Heart left ventricle (tissue), 16 donors: ENCODE measurements at regions not wholly inside any gene's neighbourhood (a gene's known extent, or its start where the extent isn't known, plus 50 kb on each side); places are given as distances from the start of the nearest gene placed in this dataset.

ENCODE experiments used
- ATAC-seq, 4 donors: fragments of 200-7000 bp; cut with Tn5 transposase; one replicate each; pipeline ENCODE4 v1.9.1; 2020 to 2022; ENCODE audit warnings: moderate library complexity in 4 of 4, mild to moderate bottlenecking in 3 of 4, moderate number of reproducible peaks in 1 of 4
- DNase-seq, 5 donors: peaks; one replicate each; pipeline ENCODE4 v3.0.0-alpha.2; 2020
- H3K27ac ChIP-seq, 12 donors: fragments of 200-600 bp; sonication (generic) in 4 of 12; one replicate each; pipeline versions ENCODE4 v1.5.0 to v1.8.0; 2016 to 2022; ENCODE audit warnings: mild to moderate bottlenecking in 2 of 12
- H3K27me3 ChIP-seq, 9 donors: fragments of 200-600 bp; sonication (generic) in 2 of 9; one replicate each; pipeline versions ENCODE4 v1.5.1 to v1.8.0; 2016 to 2022; ENCODE audit warnings: mild to moderate bottlenecking in 3 of 9
- H3K36me3 ChIP-seq, 9 donors: fragments of 200-600 bp; sonication (generic) in 2 of 9; one replicate each; pipeline versions ENCODE4 v1.5.0 to v1.8.0; 2018 to 2022; ENCODE audit warnings: mild to moderate bottlenecking in 2 of 9
- H3K4me1 ChIP-seq, 12 donors: fragments of 200-600 bp; sonication (generic) in 4 of 12; one replicate each; pipeline versions ENCODE4 v1.5.0 to v1.8.0; 2016 to 2022; ENCODE audit warnings: mild to moderate bottlenecking in 3 of 12
- H3K4me3 ChIP-seq, 12 donors: fragments of 200-600 bp; sonication (generic) in 4 of 12; one replicate each; pipeline versions ENCODE4 v1.5.0 to v1.8.0; 2017 to 2022; ENCODE audit warnings: mild to moderate bottlenecking in 9 of 12, moderate library complexity in 4 of 12
- H3K9me3 ChIP-seq, 12 donors: fragments of 200-600 bp; sonication (generic) in 4 of 12; one replicate each; pipeline versions ENCODE4 v1.5.0 to v1.8.0; 2016 to 2022; ENCODE audit warnings: mild to moderate bottlenecking in 1 of 12
- POLR2A ChIP-seq, 2 donors: fragments of 450-650 bp; IDR thresholded peaks; one replicate each; pipeline ENCODE4 v1.6.1; 2017; ENCODE audit warnings: antibody characterized with exemption in 2 of 2, mild to moderate bottlenecking in 2 of 2, moderate library complexity in 2 of 2
- WGBS, 4 donors: extraction: QIAGEN DNeasy Blood & Tissue Kit in 2 of 4; methylation state at CpG; one replicate each; pipeline versions ENCODE4 v1.1.5 to v1.1.7; 2013 to 2018; 5-methylcytosine and 5-hydroxymethylcytosine counted together
- intact Hi-C, 10 donors: fragments of 100-400 bp; cut with DNase I; formaldehyde crosslinking; loops; one replicate each; pipeline versions ENCODE4 v1.11.1 to v1.14.2; 2022
- TF ChIP-seq, protein P1 (sequence below), 12 donors: fragments of 200-600 bp; sonication (generic) in 4 of 12; IDR thresholded peaks; one replicate each; pipeline versions ENCODE4 v1.5.0 to v1.8.0; 2018 to 2022; ENCODE audit warnings: antibody characterized with exemption in 12 of 12, mild to moderate bottlenecking in 5 of 12
- donor health status: ischemic (EF 13 %, LVEDD 7.1; RV severe dilation, severe dysfunction).
- donor health status: healthy with polysubstance abuse.
- donor health status: DM: no; HTN: yes; CAD: no.
- donor health status: DM: no; HTN: no; CAD: no.
- donor health status: ischemic (EF 25% LVEDD 6.9; RV normal size, moderate dysfunction).
- donor health status: ischemic (EF 25% LVEDD 5.7; RV mildly dilated, moderate dysfunction).
- donor health status: healthy.
- donor health status: DM: yes; HTN: yes; CAD: no.
- donor health status: ischemic (EF 35%, LVEDD 5.7; RV mildly dilated, moderate dysfunction).
- donor health status: nonischemic (EF 11% LVEDD 7.7; RV severe dilation, severe dysfunction).
- donor health status: DM: yes; HTN: yes; CAD: no.
- donor health status: PGD.
- donor health status: ischemic (EF 29% LVEDD 5.4; RV normal size, mild dysfunction).
- donor health status: nonischemic (EF 23%, LVEDD 6.1; RV moderate dilation, normal function).

DNA sequence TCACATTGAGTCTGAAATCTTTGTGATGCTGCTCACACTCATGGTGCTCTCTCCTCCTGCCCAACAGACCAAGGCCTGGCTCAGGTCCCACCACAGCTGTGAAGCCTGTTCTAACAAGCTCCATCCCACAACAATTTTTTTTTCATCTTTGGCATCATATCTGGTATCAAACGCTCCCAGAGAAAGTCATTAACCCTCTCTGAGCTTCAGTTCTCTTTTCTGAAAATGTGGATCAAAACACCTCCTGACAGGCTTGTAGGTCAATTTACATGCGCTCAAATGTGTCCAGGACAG, 224.4 kb downstream of the LACC1 start:
- DNase-seq (no peak), ATAC-seq (no peak)
- H3K27me3 ChIP-seq = no peaks in the 10 kb centered on the region
- H3K4me1 ChIP-seq = peaks cover 4 to 54% (median 27%) of the 10 kb centered on the region in 12 donors
- no peak overlapping the region for H3K4me3 ChIP-seq
- intact Hi-C loops = loop anchor here in 3 of 10 donors (5.0 to 10.0 kb wide), 2 partner anchors 42 to 49 kb away; no protein-coding TSS in a partner anchor
- TF ChIP-seq, protein P1, sequence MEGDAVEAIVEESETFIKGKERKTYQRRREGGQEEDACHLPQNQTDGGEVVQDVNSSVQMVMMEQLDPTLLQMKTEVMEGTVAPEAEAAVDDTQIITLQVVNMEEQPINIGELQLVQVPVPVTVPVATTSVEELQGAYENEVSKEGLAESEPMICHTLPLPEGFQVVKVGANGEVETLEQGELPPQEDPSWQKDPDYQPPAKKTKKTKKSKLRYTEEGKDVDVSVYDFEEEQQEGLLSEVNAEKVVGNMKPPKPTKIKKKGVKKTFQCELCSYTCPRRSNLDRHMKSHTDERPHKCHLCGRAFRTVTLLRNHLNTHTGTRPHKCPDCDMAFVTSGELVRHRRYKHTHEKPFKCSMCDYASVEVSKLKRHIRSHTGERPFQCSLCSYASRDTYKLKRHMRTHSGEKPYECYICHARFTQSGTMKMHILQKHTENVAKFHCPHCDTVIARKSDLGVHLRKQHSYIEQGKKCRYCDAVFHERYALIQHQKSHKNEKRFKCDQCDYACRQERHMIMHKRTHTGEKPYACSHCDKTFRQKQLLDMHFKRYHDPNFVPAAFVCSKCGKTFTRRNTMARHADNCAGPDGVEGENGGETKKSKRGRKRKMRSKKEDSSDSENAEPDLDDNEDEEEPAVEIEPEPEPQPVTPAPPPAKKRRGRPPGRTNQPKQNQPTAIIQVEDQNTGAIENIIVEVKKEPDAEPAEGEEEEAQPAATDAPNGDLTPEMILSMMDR (IDR thresholded peaks at IDR 0.05) = no peak
- no peak for TF ChIP-seq POLR2A (IDR thresholded peaks at IDR 0.05)
- H3K27ac ChIP-seq = peak overlapping the region in 1 of 12 donors; percentile 84
- WGBS, 4 donors = 46 to 65% (median 54%) methylated on average over 2 of the region's 2 CpGs
- no peaks in the 10 kb centered on the region for H3K36me3 ChIP-seq
- H3K9me3 ChIP-seq = peaks cover 0 to 11% (median 0%) of the 10 kb centered on the region in 12 donors

DNA sequence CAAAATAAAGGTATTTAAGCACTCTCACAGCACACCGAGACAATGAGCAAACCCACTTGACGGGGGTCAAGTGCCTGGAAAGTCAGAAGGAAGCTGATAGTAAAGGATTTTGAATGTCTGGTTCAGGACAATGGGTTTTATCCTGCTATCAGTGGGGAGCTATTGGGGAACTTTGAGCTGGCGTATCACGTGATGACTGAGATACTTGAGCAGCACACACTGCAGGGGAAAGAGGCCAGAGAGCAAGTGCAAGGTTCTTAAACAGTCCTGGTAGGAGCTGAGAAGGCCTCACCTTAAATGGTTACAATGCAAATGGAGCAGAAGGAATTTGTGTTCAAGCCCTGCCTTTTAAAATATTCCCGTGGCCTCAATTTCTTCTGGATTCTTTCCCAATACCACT, 225.3 kb downstream of the LACC1 start:
- Histone ChIP-seq H3K36me3 (no peaks in the 10 kb centered on the region), H3K27me3 (no peaks in the 10 kb centered on the region), H3K9me3 (peaks cover 0 to 11% (median 0%) of the 10 kb centered on the region in 12 donors), H3K4me1 (peaks cover 4 to 60% (median 27%) of the 10 kb centered on the region in 12 donors), H3K27ac (peak overlapping the region in 1 of 12 donors; percentile 84), H3K4me3 (no peak overlapping the region)
- intact Hi-C loops = loop anchor here in 6 of 10 donors (5.0 to 10.0 kb wide), 7 partner anchors 37 to 332 kb away; no protein-coding TSS in a partner anchor
- ATAC-seq (no peak), DNase-seq (no peak)
- TF ChIP-seq POLR2A (IDR thresholded peaks at IDR 0.05) = no peak
- TF ChIP-seq, protein P1 (IDR thresholded peaks at IDR 0.05) = no peak
- 53 to 66% (median 60%) methylated on average over 5 of the region's 5 CpGs for WGBS, 4 donors

DNA sequence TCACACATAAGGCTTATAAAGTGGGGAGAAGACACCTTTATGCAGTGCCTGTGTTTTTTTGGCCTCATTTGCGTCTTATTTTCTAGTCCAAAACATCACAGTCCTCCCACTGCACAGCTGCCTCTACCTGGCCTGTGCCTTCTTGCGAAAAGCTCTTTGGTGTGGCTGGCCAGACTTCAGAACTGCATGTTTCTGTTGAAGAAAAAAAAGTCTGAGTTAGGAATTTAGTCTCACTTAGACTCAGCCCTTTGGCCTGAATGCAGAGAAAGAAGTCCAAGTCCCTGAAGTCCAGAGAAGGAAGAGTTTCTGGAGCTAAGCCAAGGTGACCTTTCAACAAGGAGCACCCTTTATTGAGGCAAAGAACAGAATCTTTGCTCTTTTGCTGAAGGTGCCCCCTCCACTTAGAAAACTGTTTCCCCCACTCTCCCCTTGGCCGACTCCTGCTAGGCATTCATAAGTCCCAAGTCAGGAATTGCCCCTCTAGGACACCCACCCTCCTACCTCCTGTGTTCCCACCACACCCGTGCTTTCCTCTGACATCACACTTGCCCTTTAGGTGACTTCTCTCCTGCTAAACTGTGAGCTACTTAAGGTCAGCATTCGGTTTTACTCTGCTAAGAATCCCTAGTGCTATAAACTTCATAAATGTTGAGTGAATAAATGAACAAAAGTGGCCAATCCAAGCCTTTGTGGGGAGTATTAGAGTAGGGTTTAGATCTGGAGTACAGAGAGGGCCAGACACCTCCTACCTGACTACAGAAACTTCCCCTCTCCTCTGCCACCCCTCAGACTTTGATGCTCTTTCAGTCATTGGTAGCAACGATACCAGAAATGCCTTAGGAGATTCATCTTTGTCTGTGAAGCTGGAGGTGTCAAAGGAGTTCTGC, 226.8 kb downstream of the LACC1 start:
- no peak overlapping the region for H3K4me3 ChIP-seq
- H3K9me3 ChIP-seq = peaks cover 0 to 11% (median 0%) of the 10 kb centered on the region in 12 donors
- no peak for TF ChIP-seq POLR2A (IDR thresholded peaks at IDR 0.05)
- TF ChIP-seq, protein P1 (IDR thresholded peaks at IDR 0.05) = no peak
- DNase-seq (peak in 3 of 5 donors; percentile 27 to 57 (median 39)), ATAC-seq (peak; percentile 19 to 84 (median 58))
- peaks cover 4 to 70% (median 28%) of the 10 kb centered on the region in 12 donors for H3K4me1 ChIP-seq
- H3K27ac ChIP-seq = peak overlapping the region; percentile 18 to 84 (median 72)
- 44 to 64% (median 51%) methylated on average over 6 of the region's 6 CpGs for WGBS, 4 donors
- H3K36me3 ChIP-seq = no peaks in the 10 kb centered on the region
- intact Hi-C loops = loop anchor here in 5 of 10 donors (5.0 to 10.0 kb wide), 6 partner anchors 36 to 331 kb away; no protein-coding TSS in a partner anchor
- no peaks in the 10 kb centered on the region for H3K27me3 ChIP-seq
